HEK293T (cell line): ENCODE measurements at regions not wholly inside any gene's neighbourhood (a gene's known extent, or its start where the extent isn't known, plus 50 kb on each side); places are given as distances from the start of the nearest gene placed in this dataset.

Experiments
- CTBP1 ChIP-seq: fragments of 450-650 bp; IDR thresholded peaks from 2 replicates; pipeline ENCODE4 v1.6.1; 2016; ENCODE audit warnings: borderline replicate concordance
- LEF1 ChIP-seq: fragments of 450-650 bp; IDR thresholded peaks from 2 replicates; pipeline ENCODE4 v1.6.1; 2017; ENCODE audit warnings: mild to moderate bottlenecking, borderline replicate concordance
- SP1 ChIP-seq: fragments of 450-650 bp; IDR thresholded peaks from 2 replicates; pipeline ENCODE4 v1.6.1; 2017

- TF ChIP-seq LEF1 (no peak), CTBP1 (no peak), SP1 (no peak)
These were observed 204.4 kb upstream of the IER5L start for GRCh38 chr9:129382281-129383018.
